IMR-90 (cell line): ENCODE measurements at regions not wholly inside any gene's neighbourhood (a gene's known extent, or its start where the extent isn't known, plus 50 kb on each side); places are given as distances from the start of the nearest gene placed in this dataset.

ENCODE experiments used
- ATAC-seq: fragments of 200-7000 bp; cut with Tn5 transposase; 2 replicates; pipeline ENCODE4 v1.9.1; 2020; ENCODE audit warnings: low read depth, mild to moderate bottlenecking, moderate library complexity
- BruUV-seq: library from RNA; stranded (reverse); fragments of 400-500 nt; replicated peaks from 2 replicates; lab custom pipeline; 2021; lab: Mats Ljungman, UMichigan
- CTCF ChIA-PET: fragments of 300-600 bp; formaldehyde crosslinking; extraction: SDS; loops from one replicate; lab custom pipeline; 2021; ENCODE audit warnings: antibody characterized with exemption; lab: Yijun Ruan, JAX
- POLR2A ChIA-PET: fragments of 300-600 bp; sonication (Branson Sonifier 250); formaldehyde crosslinking; loops from one replicate; lab custom pipeline; 2022; ENCODE audit warnings: antibody characterized with exemption; ENCODE audit not compliant: unreplicated experiment; lab: Charles Lee
- DNase-seq: peaks from one replicate; pipeline ENCODE4 v3.0.0; 2013
- H2AFZ ChIP-seq: replicated peaks from 2 replicates; pipeline ENCODE3; 2013; ENCODE audit warnings: low read length, mild to moderate bottlenecking; ENCODE audit not compliant: poor library complexity
- H2AK5ac ChIP-seq: 2 replicates; pipeline ENCODE4 v1.6.1; 2013; ENCODE audit warnings: low read depth, low read length, inconsistent platforms
- H2AK9ac ChIP-seq: replicated peaks from 2 replicates; pipeline ENCODE3; 2013; ENCODE audit warnings: mild to moderate bottlenecking, low read depth, low read length, moderate library complexity; ENCODE audit not compliant: poor library complexity
- H2BK120ac ChIP-seq: 2 replicates; pipeline ENCODE4 v1.6.1; 2013; ENCODE audit warnings: low read depth, low read length, inconsistent platforms
- H2BK15ac ChIP-seq: 3 replicates; pipeline ENCODE4 v1.6.1; 2013; ENCODE audit warnings: low read depth, low read length, inconsistent platforms
- H2BK20ac ChIP-seq: 2 replicates; pipeline ENCODE4 v1.6.1; 2013; ENCODE audit warnings: low read depth, mild to moderate bottlenecking, inconsistent platforms, low read length, moderate library complexity
- H2BK5ac ChIP-seq: 2 replicates; pipeline ENCODE4 v1.6.1; 2013; ENCODE audit warnings: mild to moderate bottlenecking, low read depth, low read length, inconsistent platforms; ENCODE audit not compliant: poor library complexity, severe bottlenecking
- H3K14ac ChIP-seq: replicated peaks from 2 replicates; pipeline ENCODE4 v1.6.1; 2013; ENCODE audit warnings: low read depth, low read length, inconsistent platforms
- H3K18ac ChIP-seq: 2 replicates; pipeline ENCODE4 v1.6.1; 2013; ENCODE audit warnings: low read depth, low read length, control low read depth
- H3K23ac ChIP-seq: 2 replicates; pipeline ENCODE4 v1.6.1; 2013; ENCODE audit warnings: low read depth, low read length, inconsistent platforms
- H3K27ac ChIP-seq: 2 replicates; pipeline ENCODE4 v1.5.1; 2013; ENCODE audit warnings: mild to moderate bottlenecking, control low read depth, low read length; ENCODE audit not compliant: insufficient read depth
- H3K27me3 ChIP-seq: 2 replicates; pipeline ENCODE4 v1.6.1; 2013; ENCODE audit warnings: low read length; ENCODE audit not compliant: control insufficient read depth, insufficient read depth
- H3K36me3 ChIP-seq: 2 replicates; pipeline ENCODE4 v1.6.1; 2013; ENCODE audit warnings: low read length, mixed read lengths; ENCODE audit not compliant: control insufficient read depth, insufficient read depth
- H3K4ac ChIP-seq: 2 replicates; pipeline ENCODE4 v1.6.1; 2013; ENCODE audit warnings: low read depth, low read length, inconsistent platforms
- H3K4me1 ChIP-seq: 2 replicates; pipeline ENCODE4 v1.6.1; 2013; ENCODE audit warnings: low read length, mixed read lengths; ENCODE audit not compliant: control insufficient read depth, insufficient read depth
- H3K4me2 ChIP-seq: 2 replicates; pipeline ENCODE4 v1.6.1; 2013; ENCODE audit warnings: low read depth, mild to moderate bottlenecking, control low read depth, low read length, moderate library complexity
- H3K4me3 ChIP-seq: 2 replicates; pipeline ENCODE4 v1.5.1; 2013; ENCODE audit warnings: low read depth, mild to moderate bottlenecking, control low read depth, low read length, moderate library complexity; ENCODE audit not compliant: insufficient read depth
- H3K56ac ChIP-seq: 2 replicates; pipeline ENCODE4 v1.6.1; 2013; ENCODE audit warnings: low read length, inconsistent platforms; ENCODE audit not compliant: insufficient read depth; ENCODE audit errors: extremely low read depth
- H3K79me1 ChIP-seq, 2 experiments: 2 replicates each; pipeline ENCODE4 v1.6.1; 2013; ENCODE audit warnings: low read length in 2 of 2, inconsistent platforms in 1 of 2, low read depth in 1 of 2
- H3K9ac ChIP-seq: 2 replicates; pipeline ENCODE4 v1.6.1; 2013; ENCODE audit warnings: low read depth, low read length, control low read depth
- H3K9me1 ChIP-seq: 2 replicates; pipeline ENCODE4 v1.6.1; 2013; ENCODE audit warnings: low read length, inconsistent platforms; ENCODE audit not compliant: insufficient read depth
- H3K9me3 ChIP-seq: 2 replicates; pipeline ENCODE4 v1.6.1; 2013; ENCODE audit warnings: low read length; ENCODE audit not compliant: control insufficient read depth, insufficient read depth
- H4K20me1 ChIP-seq: 2 replicates; pipeline ENCODE4 v1.6.1; 2013; ENCODE audit warnings: low read length, inconsistent platforms; ENCODE audit not compliant: insufficient read depth
- H4K5ac ChIP-seq: 2 replicates; pipeline ENCODE4 v1.6.1; 2013; ENCODE audit warnings: mild to moderate bottlenecking, low read depth, low read length, control low read depth
- H4K8ac ChIP-seq, 2 experiments: 2 replicates each; pipeline ENCODE4 v1.6.1; 2013; ENCODE audit warnings: low read depth in 2 of 2, low read length in 2 of 2, control low read depth in 1 of 2, inconsistent platforms in 1 of 2
- H4K91ac ChIP-seq: 2 replicates; pipeline ENCODE4 v1.6.1; 2013; ENCODE audit warnings: low read depth, low read length, inconsistent platforms; ENCODE audit not compliant: insufficient read depth
- BHLHE40 ChIP-seq: fragments of 150-350 bp; IDR thresholded peaks from 2 replicates; pipeline ENCODE4 v1.6.1; 2016; ENCODE audit warnings: mild to moderate bottlenecking, low read depth, low read length
- CEBPB ChIP-seq: IDR thresholded peaks from 2 replicates; pipeline ENCODE4 v1.6.1; 2012; ENCODE audit warnings: low read depth, low read length, improper control_type of control experiment
- CHD1 ChIP-seq: IDR thresholded peaks from 2 replicates; pipeline ENCODE4 v1.6.1; 2012; ENCODE audit warnings: low read depth, low read length, improper control_type of control experiment
- FOS ChIP-seq: fragments of 150-350 bp; IDR thresholded peaks from 2 replicates; pipeline ENCODE4 v1.6.1; 2016; ENCODE audit warnings: low read depth, low read length
- MAFK ChIP-seq: IDR thresholded peaks from 2 replicates; pipeline ENCODE4 v1.6.1; 2012; ENCODE audit warnings: low read depth, low read length, improper control_type of control experiment
- MAZ ChIP-seq: IDR thresholded peaks from 2 replicates; pipeline ENCODE4 v1.6.1; 2012; ENCODE audit warnings: low read depth, mild to moderate bottlenecking, low read length, improper control_type of control experiment, moderate library complexity, borderline replicate concordance
- MXI1 ChIP-seq: IDR thresholded peaks from 2 replicates; pipeline ENCODE4 v1.6.1; 2012; ENCODE audit warnings: low read depth, mild to moderate bottlenecking, low read length, moderate library complexity, borderline replicate concordance
- NFE2L2 ChIP-seq: fragments of 150-350 bp; IDR thresholded peaks from 2 replicates; pipeline ENCODE4 v1.6.1; 2016; ENCODE audit warnings: low read depth, mild to moderate bottlenecking, low read length
- POLR2A ChIP-seq: IDR thresholded peaks from 2 replicates; pipeline ENCODE4 v1.6.1; 2012; ENCODE audit warnings: mild to moderate bottlenecking, low read depth, low read length
- RAD21 ChIP-seq: IDR thresholded peaks from 2 replicates; pipeline ENCODE4 v1.6.1; 2012; ENCODE audit warnings: low read length, improper control_type of control experiment
- RCOR1 ChIP-seq: IDR thresholded peaks from 2 replicates; pipeline ENCODE4 v1.6.1; 2012; ENCODE audit warnings: mild to moderate bottlenecking, low read length, improper control_type of control experiment; ENCODE audit not compliant: insufficient replicate concordance
- RFX5 ChIP-seq: IDR thresholded peaks from 2 replicates; pipeline ENCODE4 v1.8.0; 2012; ENCODE audit warnings: low read depth, mild to moderate bottlenecking, low read length, moderate library complexity
- USF2 ChIP-seq: fragments of 150-350 bp; IDR thresholded peaks from 2 replicates; pipeline ENCODE4 v1.6.1; 2017; ENCODE audit warnings: mild to moderate bottlenecking, antibody characterized with exemption, low read length, low read depth
- WGBS, 2 experiments: methylation state at CpG; one replicate each; pipeline versions ENCODE4 v1.1.5 to v1.1.7; 2013; ENCODE audit warnings: missing lambda C conversion rate in 2 of 2; ENCODE audit not compliant: insufficient read length in 1 of 2; ENCODE audit errors: extremely low coverage in 2 of 2; 5-methylcytosine and 5-hydroxymethylcytosine counted together
- dilution Hi-C: fragments of 300-500 bp; cut with HindIII; formaldehyde crosslinking; loops from one replicate; pipeline ENCODE4 v1.14.3; 2018; ENCODE audit warnings: low sequenced_read_pairs; ENCODE audit not compliant: unreplicated experiment
- in situ Hi-C: fragments of 300-500 bp; cut with MboI; formaldehyde crosslinking; loops from 3 replicates; pipeline ENCODE4 v1.14.3; 2019; ENCODE audit warnings: low sequenced_read_pairs, inconsistent platforms, mixed read lengths
- intact Hi-C: fragments of 100-400 bp; cut with micrococcal nuclease; formaldehyde crosslinking; loops from 2 replicates; pipeline ENCODE4 v1.10.0; 2022
- TF ChIP-seq, protein P1 (sequence below): conservative IDR thresholded peaks from 2 replicates; pipeline ENCODE4 v1.5.1; 2012; ENCODE audit warnings: mild to moderate bottlenecking, low read depth, low read length, improper control_type of control experiment

DNA sequence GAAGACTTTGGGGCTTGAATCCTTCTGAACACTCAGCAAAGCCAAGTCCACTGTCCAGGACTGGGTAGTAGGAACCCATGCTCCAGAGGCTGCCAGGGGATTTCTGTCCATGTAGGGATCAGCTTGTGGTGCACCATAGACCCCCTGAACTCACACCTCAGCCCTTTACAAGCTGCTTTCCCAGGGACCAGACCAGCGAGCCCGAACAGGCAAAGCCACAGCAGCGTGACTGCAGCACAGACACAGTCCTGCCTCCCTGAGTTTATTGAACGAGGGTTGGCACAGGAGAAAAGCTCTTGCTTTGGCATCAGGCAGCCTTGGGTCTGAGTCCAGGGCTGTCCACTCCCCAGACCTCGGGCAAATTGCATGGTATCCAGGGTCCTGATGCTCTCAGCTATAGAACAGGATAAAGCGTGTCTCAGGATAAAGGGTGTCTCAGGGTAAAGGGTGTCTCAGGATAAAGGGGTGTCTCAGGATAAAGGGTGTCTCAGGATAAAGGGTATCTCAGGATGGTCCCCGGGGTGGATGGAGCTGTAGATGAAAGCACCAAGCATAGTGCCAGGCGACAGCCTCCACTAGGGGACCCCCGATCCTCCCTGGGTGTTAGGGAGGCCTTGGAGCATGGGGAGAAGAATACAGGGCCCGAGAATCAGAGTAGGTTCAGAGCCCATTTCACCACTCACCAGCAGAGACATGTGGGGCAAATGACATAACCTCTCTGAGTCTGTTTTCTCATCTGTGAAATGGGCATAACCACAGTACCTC lies 648.8 kb downstream of the NPHP4 start:
- dilution Hi-C loops: no loop called here
- Histone ChIP-seq H3K4ac (no peak overlapping the region), H3K27me3 (no peaks in the 10 kb centered on the region), H3K18ac (no peak overlapping the region), H2AFZ (no peak overlapping the region), H3K79me1 (no peaks in the 10 kb centered on the region), H2BK20ac (no peak overlapping the region), H4K20me1 (no peaks in the 10 kb centered on the region), H2BK15ac (no peak overlapping the region), H4K91ac (no peak overlapping the region), H3K4me1 (no peaks in the 10 kb centered on the region), H2AK5ac (no peak overlapping the region), H3K14ac (no peak overlapping the region), H3K27ac (no peak overlapping the region), H4K5ac (no peak overlapping the region), H3K23ac (no peak overlapping the region), H3K4me3 (no peak overlapping the region), H4K8ac (no peak overlapping the region), H2AK9ac (peak overlapping the region; percentile 14), H3K4me2 (no peak overlapping the region), H3K56ac (no peak overlapping the region), H3K9ac (no peak overlapping the region), H3K9me1 (no peaks in the 10 kb centered on the region), H2BK5ac (no peak overlapping the region), H2BK120ac (no peak overlapping the region), H3K9me3 (peaks cover 43% of the 10 kb centered on the region), H3K36me3 (no peaks in the 10 kb centered on the region)
- ATAC-seq: no peak
- WGBS, 2 experiments: 0% methylated on average over 2 of the region's 10 CpGs; no CpG with 5 or more reads in 1 of the 2 experiments
- in situ Hi-C loops: no loop called here
- TF ChIP-seq NFE2L2 (no peak), BHLHE40 (no peak), RFX5 (no peak), USF2 (no peak), CEBPB (no peak), MXI1 (no peak), CHD1 (no peak), RAD21 (no peak), MAFK (no peak), POLR2A (no peak), MAZ (no peak), FOS (no peak), RCOR1 (no peak)
- TF ChIP-seq, protein P1, sequence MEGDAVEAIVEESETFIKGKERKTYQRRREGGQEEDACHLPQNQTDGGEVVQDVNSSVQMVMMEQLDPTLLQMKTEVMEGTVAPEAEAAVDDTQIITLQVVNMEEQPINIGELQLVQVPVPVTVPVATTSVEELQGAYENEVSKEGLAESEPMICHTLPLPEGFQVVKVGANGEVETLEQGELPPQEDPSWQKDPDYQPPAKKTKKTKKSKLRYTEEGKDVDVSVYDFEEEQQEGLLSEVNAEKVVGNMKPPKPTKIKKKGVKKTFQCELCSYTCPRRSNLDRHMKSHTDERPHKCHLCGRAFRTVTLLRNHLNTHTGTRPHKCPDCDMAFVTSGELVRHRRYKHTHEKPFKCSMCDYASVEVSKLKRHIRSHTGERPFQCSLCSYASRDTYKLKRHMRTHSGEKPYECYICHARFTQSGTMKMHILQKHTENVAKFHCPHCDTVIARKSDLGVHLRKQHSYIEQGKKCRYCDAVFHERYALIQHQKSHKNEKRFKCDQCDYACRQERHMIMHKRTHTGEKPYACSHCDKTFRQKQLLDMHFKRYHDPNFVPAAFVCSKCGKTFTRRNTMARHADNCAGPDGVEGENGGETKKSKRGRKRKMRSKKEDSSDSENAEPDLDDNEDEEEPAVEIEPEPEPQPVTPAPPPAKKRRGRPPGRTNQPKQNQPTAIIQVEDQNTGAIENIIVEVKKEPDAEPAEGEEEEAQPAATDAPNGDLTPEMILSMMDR: no peak
- DNase-seq: no peak
- intact Hi-C loops: no loop called here
- POLR2A ChIA-PET: no interaction called here
- CTCF ChIA-PET: no interaction called here
- no TSS peak for BruUV-seq
